K562 (cell line): ENCODE measurements at regions not wholly inside any gene's neighbourhood (a gene's known extent, or its start where the extent isn't known, plus 50 kb on each side); places are given as distances from the start of the nearest gene placed in this dataset.
A peak's percentile ranks its signal among the peaks of the same experiment; 100 is the strongest.

Experiments used
- ATAC-seq: fragments of 200-7000 bp; cut with Tn5 transposase; 3 replicates; pipeline ENCODE4 v1.9.1; 2020; ENCODE audit warnings: moderate library complexity
- BruUV-seq: library from RNA; stranded (reverse); fragments of 400-500 nt; replicated peaks from 2 replicates; lab custom pipeline; 2021; lab: Mats Ljungman, UMichigan
- CTCF ChIA-PET: fragments of 300-600 bp; formaldehyde crosslinking; extraction: SDS; loops from one replicate; lab custom pipeline; 2021; ENCODE audit warnings: low intra/inter-chr PET ratio; lab: Yijun Ruan, JAX
- POLR2A ChIA-PET: fragments of 300-600, 350-650 bp; sonication (Branson Sonifier 250); formaldehyde crosslinking; extraction: SDS; loops from one replicate; lab custom pipeline; 2021; ENCODE audit warnings: antibody characterized with exemption, inconsistent platforms; lab: Yijun Ruan, JAX
- DNase-seq, 4 experiments: peaks; one replicate each; pipeline versions ENCODE4 v3.0.0 to v3.0.0-alpha.2; 2011 to 2018; ENCODE audit warnings: low spot score in 3 of 4, mixed read lengths in 3 of 4; ENCODE audit errors: extremely low read depth in 1 of 4
- FAIRE-seq: peaks from 2 replicates; lab custom pipeline; 2011; peaks lifted over from hg19 to GRCh38; lab: Jason Lieb, UNC
- H2AFZ ChIP-seq: 2 replicates; pipeline ENCODE4 v1.6.0; 2011; ENCODE audit warnings: low read depth, low read length, control low read depth, inconsistent platforms
- H3K27ac ChIP-seq: fragments of 200-600 bp; 3 replicates; pipeline ENCODE4 v1.8.0; 2011; ENCODE audit warnings: low read depth, mild to moderate bottlenecking, control low read depth, inconsistent platforms, low read length, moderate library complexity, mixed read lengths; ENCODE audit errors: extremely low read depth
- H3K27me3 ChIP-seq, 2 experiments: fragments of 300-600 bp in 1 of 2; 2 replicates in 1 of 2; 3 replicates in 1 of 2; pipeline versions ENCODE4 v1.6.0 to v1.8.0; 2011; ENCODE audit warnings: inconsistent platforms in 2 of 2, low read length in 2 of 2, mild to moderate bottlenecking in 1 of 2, mixed read lengths in 1 of 2, moderate library complexity in 1 of 2; ENCODE audit not compliant: control insufficient read depth in 2 of 2, insufficient read depth in 2 of 2
- H3K36me3 ChIP-seq: fragments of 300-600 bp; 3 replicates; pipeline ENCODE4 v1.8.0; 2011; ENCODE audit warnings: mild to moderate bottlenecking, low read length, inconsistent platforms; ENCODE audit not compliant: control insufficient read depth, insufficient read depth
- H3K4me1 ChIP-seq, 2 experiments: fragments of 200-600 bp in 1 of 2; replicated peaks in 1 of 2; 2 replicates in 1 of 2; 3 replicates in 1 of 2; pipeline versions ENCODE4 v1.5.1 to v1.8.0; 2011; ENCODE audit warnings: inconsistent platforms in 2 of 2, low read length in 2 of 2, mild to moderate bottlenecking in 1 of 2, mixed read lengths in 1 of 2, moderate library complexity in 1 of 2; ENCODE audit not compliant: control insufficient read depth in 2 of 2, insufficient read depth in 2 of 2
- H3K4me2 ChIP-seq: 2 replicates; pipeline ENCODE4 v1.6.1; 2011; ENCODE audit warnings: low read length, control low read depth, inconsistent platforms, mixed read lengths; ENCODE audit not compliant: insufficient read depth
- H3K4me3 ChIP-seq: fragments of 200-600 bp; sonication (generic), shearing (Covaris generic); 2 replicates; pipeline ENCODE4 v1.5.1; 2016; ENCODE audit warnings: control low read depth, inconsistent platforms
- H3K79me2 ChIP-seq: fragments of 200-600 bp; 3 replicates; pipeline ENCODE4 v1.8.0; 2011; ENCODE audit warnings: low read length, inconsistent platforms; ENCODE audit not compliant: control insufficient read depth, insufficient read depth
- H3K9ac ChIP-seq, 2 experiments: 2 replicates each; pipeline versions ENCODE4 v1.6.0 to v1.6.1; 2011; ENCODE audit warnings: low read depth in 2 of 2, low read length in 2 of 2, control low read depth in 1 of 2, inconsistent platforms in 1 of 2, mild to moderate bottlenecking in 1 of 2, mixed read lengths in 1 of 2; ENCODE audit not compliant: insufficient read depth in 1 of 2
- H3K9me1 ChIP-seq: one replicate; pipeline ENCODE4 v1.6.0; 2011; ENCODE audit warnings: inconsistent platforms, mild to moderate bottlenecking, low read length, moderate library complexity; ENCODE audit not compliant: control insufficient read depth, insufficient read depth
- H3K9me3 ChIP-seq: replicated peaks from 2 replicates; pipeline ENCODE4 v1.5.1; 2011; ENCODE audit warnings: low read depth, low read length, inconsistent platforms; ENCODE audit not compliant: control insufficient read depth, insufficient read depth
- H4K20me1 ChIP-seq: replicated peaks from 2 replicates; pipeline ENCODE4 v1.6.1; 2011; ENCODE audit warnings: low read length, inconsistent platforms, mixed read lengths; ENCODE audit not compliant: control insufficient read depth, insufficient read depth
- E2F8 ChIP-seq: fragments of 450-650 bp; IDR thresholded peaks from 2 replicates; pipeline ENCODE4 v1.7.1; 2018; ENCODE audit warnings: mild to moderate bottlenecking, low read depth; ENCODE audit not compliant: partially characterized antibody
- LEF1 ChIP-seq: fragments of 450-650 bp; IDR thresholded peaks from 2 replicates; pipeline ENCODE4 v1.6.1; 2016; ENCODE audit warnings: mild to moderate bottlenecking
- MBD1 ChIP-seq: fragments of 250-450 bp; sonication (Bioruptor Pico); IDR thresholded peaks from 2 replicates; pipeline ENCODE4 v1.8.0; 2022; ENCODE audit warnings: inconsistent platforms
- SRSF3 ChIP-seq: fragments of 200-400 bp; formaldehyde crosslinking; IDR thresholded peaks from 2 replicates; pipeline ENCODE4 v1.6.1; 2016; ENCODE audit warnings: mild to moderate bottlenecking, low read length, moderate library complexity; ENCODE audit not compliant: insufficient read depth
- YY1 ChIP-seq, 3 experiments: IDR thresholded peaks; 2 replicates each; pipeline ENCODE4 v1.6.1; 2011; ENCODE audit warnings: low read length in 2 of 3, mild to moderate bottlenecking in 2 of 3, moderate library complexity in 2 of 3, borderline replicate concordance in 1 of 3, control low read depth in 1 of 3, low read depth in 1 of 3; ENCODE audit not compliant: insufficient read depth in 3 of 3, insufficient replicate concordance in 2 of 3, control insufficient read depth in 1 of 3, insufficient read length in 1 of 3; ENCODE audit errors: extremely low read depth in 1 of 3
- ZNF316 ChIP-seq: fragments of 450-650 bp; IDR thresholded peaks from 2 replicates; pipeline ENCODE4 v1.6.1; 2016
- WGBS: fragments of 100-300 bp; shearing (Covaris generic); methylation state at CpG from one replicate; pipeline ENCODE4 v1.1.6; 2016; ENCODE audit warnings: low coverage, mixed read lengths; ENCODE audit not compliant: insufficient coverage; ENCODE audit errors: missing lambda C conversion rate; 5-methylcytosine and 5-hydroxymethylcytosine counted together
- in situ Hi-C: fragments of 300-500 bp; cut with MboI; formaldehyde crosslinking; loops from 4 replicates; pipeline ENCODE4 v1.15.0; 2018; ENCODE audit warnings: inconsistent platforms, mixed read lengths
- intact Hi-C: fragments of 100-400 bp; cut with micrococcal nuclease; formaldehyde crosslinking; loops from 2 replicates; pipeline ENCODE4 v1.14.2; 2022

- H3K4me2 ChIP-seq = no peak overlapping the region
- no peak overlapping the region for H3K9ac ChIP-seq
- H4K20me1 ChIP-seq = no peaks in the 10 kb centered on the region; the same call in 1 of the 2 replicates
- no peak for DNase-seq
- intact Hi-C loops = no loop called here
- TF ChIP-seq LEF1 = no peak
- TF ChIP-seq SRSF3 = no peak
- TF ChIP-seq YY1 (IDR thresholded peaks at IDR 0.05; ENCODE audit: borderline replicate concordance in 1 of 3, control insufficient read depth in 1 of 3, extremely low read depth in 1 of 3, insufficient read depth in 3 of 3, insufficient read length in 1 of 3, insufficient replicate concordance in 2 of 3, low read depth in 1 of 3, low read length in 2 of 3) = no peak
- no peak for TF ChIP-seq E2F8
- no peak for TF ChIP-seq MBD1 (CRISPR knock-in tag)
- 0 out of 2 replicates have a peak, but pooled peaks have one; percentile 22 for TF ChIP-seq ZNF316
- TF ChIP-seq, all 486 proteins: peak for 1
- H3K79me2 ChIP-seq = no peaks in the 10 kb centered on the region
- no peaks in the 10 kb centered on the region for H3K9me3 ChIP-seq
- ATAC-seq (no peak), FAIRE-seq (no peak)
- H3K27ac ChIP-seq = no peak overlapping the region
- WGBS = 0% methylated on average over 1 of the region's 1 CpG
- no peaks in the 10 kb centered on the region for H3K4me1 ChIP-seq
- peaks cover 8 to 17% of the 10 kb centered on the region in 2 experiments; a peak in 4 of 5 replicates for H3K27me3 ChIP-seq
- in situ Hi-C loops = no loop called here
- CTCF ChIA-PET = no interaction called here
- H3K36me3 ChIP-seq = no peaks in the 10 kb centered on the region
- BruUV-seq = no TSS peak
- no peak overlapping the region for H2AFZ ChIP-seq
- no peak overlapping the region for H3K4me3 ChIP-seq
- POLR2A ChIA-PET = no interaction called here
- H3K9me1 ChIP-seq = no peaks in the 10 kb centered on the region
Observed at GRCh38 chr7:152587366-152587765, 88.6 kb downstream of the XRCC2 start.
